ENCODE measurements at regions not wholly inside any gene's neighbourhood (a gene's known extent, or its start where the extent isn't known, plus 50 kb on each side); places are given as distances from the start of the nearest gene placed in this dataset.
"Not testable (repeated sequence)": the region's sequence is repeated elsewhere in the genome, so short reads cannot be mapped to it uniquely, and the experiment has no call there.

- no peak for DNase-seq (ENCODE audit: low spot score)
Measured at GRCh38 chr15:20368974-20369373, 172.6 kb downstream of the GOLGA6L6 start.

- no peak for DNase-seq (ENCODE audit: low spot score)
Measured at GRCh38 chr15:20367093-20367492, 174.5 kb downstream of the GOLGA6L6 start.

- DNase-seq (ENCODE audit: low spot score) = not testable (repeated sequence)
Measured at GRCh38 chr15:20363591-20363990, 178.0 kb downstream of the GOLGA6L6 start.

- DNase-seq (ENCODE audit: low spot score) = no peak
Measured at GRCh38 chr15:20361091-20361490, 180.5 kb downstream of the GOLGA6L6 start.

GRCh38 chr15:20358779-20359414, 182.7 kb downstream of the GOLGA6L6 start:
- no peak for DNase-seq (ENCODE audit: low spot score)

- DNase-seq (ENCODE audit: low spot score) = no peak
Measured at GRCh38 chr15:20358066-20358778, 183.4 kb downstream of the GOLGA6L6 start.

GRCh38 chr15:20357481-20358065, 184.0 kb downstream of the GOLGA6L6 start:
- no peak for DNase-seq (ENCODE audit: low spot score)

- no peak for DNase-seq (ENCODE audit: low spot score)
Measured at GRCh38 chr15:20356911-20357480, 184.6 kb downstream of the GOLGA6L6 start.

GRCh38 chr15:20356444-20356910, 185.1 kb downstream of the GOLGA6L6 start:
- peak; percentile 79 for DNase-seq (ENCODE audit: low spot score)

GRCh38 chr15:20355256-20355868, 186.2 kb downstream of the GOLGA6L6 start:
- no peak for DNase-seq (ENCODE audit: low spot score)

GRCh38 chr15:20354884-20355223, 186.7 kb downstream of the GOLGA6L6 start:
- DNase-seq (ENCODE audit: low spot score) = not testable (repeated sequence)

- DNase-seq (ENCODE audit: low spot score) = no peak
Measured at GRCh38 chr15:20353966-20354883, 187.4 kb downstream of the GOLGA6L6 start.

GRCh38 chr15:20352241-20353200, 189.1 kb downstream of the GOLGA6L6 start:
- no peak for DNase-seq (ENCODE audit: low spot score)

GRCh38 chr15:20351448-20351971, 190.1 kb downstream of the GOLGA6L6 start:
- DNase-seq (ENCODE audit: low spot score) = no peak

GRCh38 chr15:20349774-20350498, 191.7 kb downstream of the GOLGA6L6 start:
- DNase-seq (ENCODE audit: low spot score) = no peak

GRCh38 chr15:20348900-20349773, 192.5 kb downstream of the GOLGA6L6 start:
- no peak for DNase-seq (ENCODE audit: low spot score)

- no peak for DNase-seq (ENCODE audit: low spot score)
Measured at GRCh38 chr15:20348291-20348899, 193.2 kb downstream of the GOLGA6L6 start.

All from iPS-NIHi11 (cell line).